Cardiac muscle cell (in vitro differentiated cells and primary cell): ENCODE measurements at regions not wholly inside any gene's neighbourhood (a gene's known extent, or its start where the extent isn't known, plus 50 kb on each side); places are given as distances from the start of the nearest gene placed in this dataset.
"Not testable (repeated sequence)": the region's sequence is repeated elsewhere in the genome, so short reads cannot be mapped to it uniquely, and the experiment has no call there.

ENCODE experiments used
- DNase-seq, 2 donors: peaks; one replicate each; pipeline versions ENCODE4 v3.0.0 to v3.0.0-alpha.2; 2010 to 2017; ENCODE audit warnings: low read depth in 1 of 2, low spot score in 1 of 2
- H3K27ac ChIP-seq: fragments of 200-600 bp; sonication (generic); 2 replicates; pipeline ENCODE4 v1.5.1; 2016
- H3K27me3 ChIP-seq: fragments of 200-600 bp; sonication (generic); 2 replicates; pipeline ENCODE4 v1.6.0; 2016; ENCODE audit warnings: control low read depth
- H3K36me3 ChIP-seq: fragments of 200-600 bp; sonication (generic); 2 replicates; pipeline ENCODE4 v1.5.1; 2016; ENCODE audit warnings: control low read depth
- H3K4me1 ChIP-seq: fragments of 200-600 bp; sonication (generic); 2 replicates; pipeline ENCODE4 v1.8.1; 2017; ENCODE audit warnings: low read depth, mild to moderate bottlenecking, mixed run types
- H3K4me3 ChIP-seq: fragments of 200-600 bp; sonication (generic); 2 replicates; pipeline ENCODE4 v1.5.1; 2016; ENCODE audit warnings: mild to moderate bottlenecking
- H3K9me3 ChIP-seq: fragments of 200-600 bp; sonication (generic); 2 replicates; pipeline ENCODE4 v1.5.1; 2017; ENCODE audit warnings: low read depth, mild to moderate bottlenecking, control low read depth
- TF ChIP-seq, protein P1 (sequence below): IDR thresholded peaks from 2 replicates; pipeline ENCODE4 v1.5.1; 2012; ENCODE audit warnings: low read depth, mild to moderate bottlenecking, low read length

DNA sequence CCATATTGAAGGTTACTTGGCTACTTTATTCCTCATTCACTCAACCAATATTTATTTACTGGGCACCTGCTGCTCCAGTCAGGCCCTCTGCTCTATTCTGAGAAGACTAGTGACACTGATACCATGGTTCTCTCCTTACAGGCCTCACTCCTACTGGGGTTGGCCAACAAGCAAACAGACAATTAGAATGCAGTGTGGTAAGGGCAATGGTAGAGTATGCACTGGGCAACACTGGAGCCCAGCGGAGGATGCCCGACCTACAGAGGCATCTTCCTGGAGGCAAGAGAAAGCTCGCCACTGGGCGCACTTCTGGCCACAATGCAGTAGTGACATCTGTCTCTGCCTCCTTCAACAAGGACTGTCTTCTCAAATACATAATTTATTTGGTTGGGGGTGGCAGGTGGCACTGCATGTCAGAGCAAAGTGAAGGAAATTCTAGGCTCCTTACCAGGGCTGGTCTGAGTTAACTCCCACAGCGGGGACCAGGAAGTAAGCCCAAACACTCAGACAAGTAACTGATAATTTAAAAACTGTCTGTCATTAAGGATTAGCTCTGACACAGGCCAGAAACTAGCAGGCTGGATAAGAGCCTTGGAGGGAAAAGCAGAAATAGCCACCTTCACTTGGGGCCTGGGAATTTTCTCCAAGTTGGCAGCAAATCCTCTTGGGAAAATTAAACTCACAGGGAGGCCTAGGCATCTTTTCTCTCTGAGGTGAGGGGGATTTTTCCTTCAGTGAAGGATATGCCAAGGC lies 150.7 kb upstream of the EOLA2 start:
- Histone ChIP-seq H3K27ac (no peak overlapping the region), H3K27me3 (no peaks in the 10 kb centered on the region)
- TF ChIP-seq, protein P1, sequence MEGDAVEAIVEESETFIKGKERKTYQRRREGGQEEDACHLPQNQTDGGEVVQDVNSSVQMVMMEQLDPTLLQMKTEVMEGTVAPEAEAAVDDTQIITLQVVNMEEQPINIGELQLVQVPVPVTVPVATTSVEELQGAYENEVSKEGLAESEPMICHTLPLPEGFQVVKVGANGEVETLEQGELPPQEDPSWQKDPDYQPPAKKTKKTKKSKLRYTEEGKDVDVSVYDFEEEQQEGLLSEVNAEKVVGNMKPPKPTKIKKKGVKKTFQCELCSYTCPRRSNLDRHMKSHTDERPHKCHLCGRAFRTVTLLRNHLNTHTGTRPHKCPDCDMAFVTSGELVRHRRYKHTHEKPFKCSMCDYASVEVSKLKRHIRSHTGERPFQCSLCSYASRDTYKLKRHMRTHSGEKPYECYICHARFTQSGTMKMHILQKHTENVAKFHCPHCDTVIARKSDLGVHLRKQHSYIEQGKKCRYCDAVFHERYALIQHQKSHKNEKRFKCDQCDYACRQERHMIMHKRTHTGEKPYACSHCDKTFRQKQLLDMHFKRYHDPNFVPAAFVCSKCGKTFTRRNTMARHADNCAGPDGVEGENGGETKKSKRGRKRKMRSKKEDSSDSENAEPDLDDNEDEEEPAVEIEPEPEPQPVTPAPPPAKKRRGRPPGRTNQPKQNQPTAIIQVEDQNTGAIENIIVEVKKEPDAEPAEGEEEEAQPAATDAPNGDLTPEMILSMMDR = no peak

DNA sequence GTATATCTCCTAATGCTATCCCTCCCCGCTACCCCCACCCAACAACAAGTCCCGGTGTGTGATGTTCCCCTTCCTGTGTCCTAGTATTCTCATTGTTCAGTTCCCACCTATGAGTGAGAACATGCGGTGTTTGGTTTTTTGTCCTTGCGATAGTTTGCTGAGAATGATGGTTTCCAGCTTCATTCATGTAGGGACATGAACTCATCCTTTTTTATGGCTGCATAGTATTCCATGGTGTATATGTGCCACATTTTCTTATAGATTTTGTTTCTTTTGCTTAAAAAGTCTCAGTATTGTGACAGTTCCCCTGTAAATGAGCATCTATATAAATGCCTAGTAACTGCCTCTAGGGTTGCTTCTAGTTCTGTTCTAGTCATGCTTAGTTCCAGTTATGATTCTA lies 153.0 kb upstream of the EOLA2 start:
- not testable (repeated sequence) for H3K36me3 ChIP-seq, DNase-seq, H3K9me3 ChIP-seq, H3K27me3 ChIP-seq, H3K4me3 ChIP-seq, H3K27ac ChIP-seq, H3K4me1 ChIP-seq

More for the DNA sequence above, 150.7 kb upstream of the EOLA2 start:
- no peaks in the 10 kb centered on the region for H3K9me3 ChIP-seq
- peaks cover 7% of the 10 kb centered on the region for H3K4me1 ChIP-seq
- H3K4me3 ChIP-seq = no peak overlapping the region
- DNase-seq = peak in 1 of 2 donors; percentile 14
- H3K36me3 ChIP-seq = no peaks in the 10 kb centered on the region

DNA sequence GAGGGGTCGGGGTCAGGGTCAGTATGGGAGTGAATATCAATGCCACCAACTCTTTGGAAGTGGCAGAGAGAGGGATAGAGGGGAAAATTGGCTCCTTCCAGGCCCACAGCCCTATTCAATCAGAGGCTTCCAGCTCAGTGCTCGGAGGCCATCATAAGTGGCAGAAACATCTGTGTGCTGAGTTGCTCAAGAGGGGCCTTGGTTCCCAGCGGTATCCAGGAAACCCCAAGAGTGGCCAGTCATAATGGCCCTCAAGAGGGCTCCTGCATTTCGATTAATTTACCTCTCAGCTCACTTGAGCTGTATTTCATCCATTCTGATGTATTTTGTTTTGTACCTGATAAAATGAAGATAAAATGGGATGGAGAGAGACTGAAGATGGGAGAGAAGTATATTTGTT lies 154.3 kb upstream of the EOLA2 start:
- no peaks in the 10 kb centered on the region for H3K9me3 ChIP-seq
- H3K36me3 ChIP-seq = no peaks in the 10 kb centered on the region
- no peaks in the 10 kb centered on the region for H3K27me3 ChIP-seq
- peak in 1 of 2 donors; percentile 15 for DNase-seq
- no peak overlapping the region for H3K4me3 ChIP-seq
- H3K4me1 ChIP-seq = peaks cover 7% of the 10 kb centered on the region
- H3K27ac ChIP-seq = no peak overlapping the region
- TF ChIP-seq, protein P1 = no peak

DNA sequence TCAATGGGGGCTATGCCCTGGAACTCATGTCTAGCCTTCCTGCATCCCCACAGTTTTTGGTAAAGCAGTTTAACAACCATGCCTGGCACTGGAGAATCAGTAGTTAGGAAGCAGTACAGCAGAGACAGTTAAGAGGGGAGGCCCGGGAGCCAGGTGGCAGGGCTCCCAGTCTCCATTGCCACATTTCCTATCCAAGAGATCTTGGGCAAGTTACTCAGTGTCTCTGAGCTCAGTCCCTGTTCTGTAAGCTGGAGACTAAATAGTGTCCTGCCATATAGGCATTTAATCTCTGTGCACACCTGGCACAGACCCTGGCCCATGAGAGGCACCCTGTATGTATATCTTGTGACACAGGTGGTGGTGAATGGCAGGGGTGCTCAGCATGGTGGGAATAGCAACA lies 156.1 kb upstream of the EOLA2 start:
- H3K27me3 ChIP-seq = no peaks in the 10 kb centered on the region
- H3K27ac ChIP-seq = no peak overlapping the region
- TF ChIP-seq, protein P1 = no peak
- H3K36me3 ChIP-seq = no peaks in the 10 kb centered on the region
- peaks cover 2% of the 10 kb centered on the region for H3K4me1 ChIP-seq
- no peaks in the 10 kb centered on the region for H3K9me3 ChIP-seq
- no peak for DNase-seq
- no peak overlapping the region for H3K4me3 ChIP-seq

DNA sequence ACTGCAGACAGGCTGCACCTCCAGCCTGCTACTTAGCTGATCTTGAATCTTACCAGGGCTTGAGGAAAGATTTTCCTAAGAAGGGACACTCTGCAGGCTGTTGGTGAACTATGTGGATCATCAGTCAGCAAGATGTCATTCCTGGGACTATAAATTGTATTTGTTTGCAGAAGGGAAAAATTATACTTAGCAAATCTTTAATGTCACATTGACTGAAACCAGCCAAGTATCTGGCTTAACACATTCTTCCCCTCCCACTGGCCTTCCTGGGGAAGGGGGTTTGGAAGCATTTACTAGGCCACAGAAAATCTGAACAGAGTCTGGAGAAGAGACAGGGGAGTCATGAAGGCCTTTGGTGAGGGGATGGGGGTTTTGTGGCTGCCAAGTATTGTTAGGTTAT lies 156.7 kb upstream of the EOLA2 start:
- DNase-seq = no peak
- Histone ChIP-seq H3K4me3 (no peak overlapping the region), H3K9me3 (no peaks in the 10 kb centered on the region), H3K27me3 (no peaks in the 10 kb centered on the region), H3K36me3 (no peaks in the 10 kb centered on the region), H3K4me1 (no peaks in the 10 kb centered on the region), H3K27ac (no peak overlapping the region)
- TF ChIP-seq, protein P1 = no peak

DNA sequence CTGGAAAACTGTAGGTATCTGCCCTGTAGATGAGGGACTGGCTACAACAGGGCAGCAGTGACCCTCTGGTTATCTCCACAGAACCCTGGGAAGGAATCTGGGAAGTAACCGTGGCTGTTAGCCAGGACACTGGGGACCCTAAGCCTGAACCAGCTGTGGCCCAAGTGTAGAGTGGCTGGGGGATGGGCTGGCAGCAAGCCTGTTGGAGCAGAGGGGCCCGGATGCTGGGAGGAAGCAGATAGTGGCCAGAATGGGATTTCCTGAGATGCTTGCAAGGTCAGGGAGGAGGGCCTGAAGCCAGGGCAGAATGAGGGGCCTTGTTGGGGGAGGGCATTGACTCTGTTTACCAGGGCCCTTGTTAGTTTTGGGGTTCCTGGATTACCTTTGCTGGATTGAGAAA lies 161.0 kb upstream of the EOLA2 start:
- Histone ChIP-seq H3K27ac (no peak overlapping the region), H3K36me3 (no peaks in the 10 kb centered on the region), H3K4me3 (no peak overlapping the region), H3K9me3 (no peaks in the 10 kb centered on the region), H3K27me3 (no peaks in the 10 kb centered on the region), H3K4me1 (no peaks in the 10 kb centered on the region)
- DNase-seq = no peak
- TF ChIP-seq, protein P1 = no peak
